Mammary epithelial cell (primary cell): ENCODE measurements at regions not wholly inside any gene's neighbourhood (a gene's known extent, or its start where the extent isn't known, plus 50 kb on each side); places are given as distances from the start of the nearest gene placed in this dataset.

ENCODE experiments used
- EZH2 ChIP-seq: IDR thresholded peaks from 2 replicates; pipeline ENCODE4 v1.6.1; 2012; ENCODE audit warnings: low read length, inconsistent platforms, borderline replicate concordance
- TF ChIP-seq, protein P1 (sequence below), 2 donors: IDR thresholded peaks in 1 of 2; conservative IDR thresholded peaks in 1 of 2; 2 replicates each; pipeline ENCODE4 v1.5.1; 2011 to 2012; ENCODE audit warnings: inconsistent platforms in 2 of 2, low read length in 2 of 2, mild to moderate bottlenecking in 2 of 2, control low read depth in 1 of 2, low read depth in 1 of 2; ENCODE audit not compliant: insufficient read depth in 1 of 2; ENCODE audit errors: extremely low read depth in 1 of 2

DNA sequence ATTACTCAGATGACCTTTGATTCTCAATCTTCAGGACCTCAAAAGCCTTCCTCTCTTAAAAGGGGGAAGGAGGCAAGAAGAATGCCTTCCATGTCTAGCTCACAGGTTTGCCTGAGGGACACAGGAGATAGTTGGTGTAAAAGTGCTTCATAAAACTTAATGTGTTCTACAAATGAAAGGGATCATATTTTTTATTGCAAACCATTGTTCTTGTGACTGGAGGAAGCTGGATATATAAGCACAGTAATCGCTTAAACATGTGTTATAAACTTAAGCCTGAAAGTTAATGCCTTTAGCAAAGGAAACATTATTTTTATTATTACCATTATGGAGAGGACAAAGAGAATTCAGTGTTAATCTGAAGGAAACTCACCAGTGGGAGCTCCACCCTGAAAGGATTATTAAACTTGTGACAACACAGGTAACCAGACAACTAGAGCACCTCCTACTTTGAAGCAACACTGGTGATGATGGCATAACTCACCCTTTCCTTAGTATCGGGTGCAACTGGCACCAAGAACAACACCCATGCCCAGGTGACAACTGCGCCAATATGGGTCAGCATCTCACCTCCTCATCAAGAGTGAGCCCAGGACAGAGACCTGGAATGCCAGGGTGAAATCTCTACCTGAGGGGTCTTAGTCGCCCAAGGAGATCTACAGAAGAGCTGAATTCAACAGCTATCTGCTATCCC lies 288.7 kb upstream of the PRDM1 start:
- TF ChIP-seq, protein P1, sequence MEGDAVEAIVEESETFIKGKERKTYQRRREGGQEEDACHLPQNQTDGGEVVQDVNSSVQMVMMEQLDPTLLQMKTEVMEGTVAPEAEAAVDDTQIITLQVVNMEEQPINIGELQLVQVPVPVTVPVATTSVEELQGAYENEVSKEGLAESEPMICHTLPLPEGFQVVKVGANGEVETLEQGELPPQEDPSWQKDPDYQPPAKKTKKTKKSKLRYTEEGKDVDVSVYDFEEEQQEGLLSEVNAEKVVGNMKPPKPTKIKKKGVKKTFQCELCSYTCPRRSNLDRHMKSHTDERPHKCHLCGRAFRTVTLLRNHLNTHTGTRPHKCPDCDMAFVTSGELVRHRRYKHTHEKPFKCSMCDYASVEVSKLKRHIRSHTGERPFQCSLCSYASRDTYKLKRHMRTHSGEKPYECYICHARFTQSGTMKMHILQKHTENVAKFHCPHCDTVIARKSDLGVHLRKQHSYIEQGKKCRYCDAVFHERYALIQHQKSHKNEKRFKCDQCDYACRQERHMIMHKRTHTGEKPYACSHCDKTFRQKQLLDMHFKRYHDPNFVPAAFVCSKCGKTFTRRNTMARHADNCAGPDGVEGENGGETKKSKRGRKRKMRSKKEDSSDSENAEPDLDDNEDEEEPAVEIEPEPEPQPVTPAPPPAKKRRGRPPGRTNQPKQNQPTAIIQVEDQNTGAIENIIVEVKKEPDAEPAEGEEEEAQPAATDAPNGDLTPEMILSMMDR (conservative IDR thresholded peaks at IDR 0.05 in 1 of 2, IDR thresholded peaks at IDR 0.05 in 1 of 2; ENCODE audit: extremely low read depth in 1 of 2, insufficient read depth in 1 of 2, low read depth in 1 of 2, low read length in 2 of 2): no peak
- no peak for TF ChIP-seq EZH2
